Mucosa of rectum (tissue), 2 donors: ENCODE measurements at regions not wholly inside any gene's neighbourhood (a gene's known extent, or its start where the extent isn't known, plus 50 kb on each side); places are given as distances from the start of the nearest gene placed in this dataset.

Experiments
- H3K27ac ChIP-seq, 2 donors: one replicate each; pipeline ENCODE4 v1.7.0; 2013; ENCODE audit warnings: inconsistent platforms in 2 of 2, low read depth in 2 of 2, low read length in 2 of 2
- H3K27me3 ChIP-seq, 2 donors: one replicate each; pipeline ENCODE4 v1.7.0; 2013; ENCODE audit warnings: low read length in 2 of 2; ENCODE audit not compliant: control insufficient read depth in 2 of 2, insufficient read depth in 2 of 2
- H3K36me3 ChIP-seq, 2 donors: one replicate each; pipeline ENCODE4 v1.7.0; 2013; ENCODE audit warnings: low read length in 2 of 2; ENCODE audit not compliant: control insufficient read depth in 2 of 2, insufficient read depth in 2 of 2
- H3K4me1 ChIP-seq, 2 donors: one replicate each; pipeline ENCODE4 v1.7.0; 2013; ENCODE audit warnings: low read length in 2 of 2, mild to moderate bottlenecking in 1 of 2; ENCODE audit not compliant: control insufficient read depth in 2 of 2, insufficient read depth in 2 of 2
- H3K4me3 ChIP-seq, 2 donors: one replicate each; pipeline ENCODE4 v1.7.0; 2013; ENCODE audit warnings: low read length in 2 of 2
- H3K9ac ChIP-seq, 2 donors: one replicate each; pipeline ENCODE4 v1.7.0; 2013; ENCODE audit warnings: low read length in 2 of 2, low read depth in 1 of 2, mild to moderate bottlenecking in 1 of 2
- H3K9me3 ChIP-seq, 2 donors: one replicate each; pipeline ENCODE4 v1.7.0; 2013; ENCODE audit warnings: low read length in 2 of 2; ENCODE audit not compliant: control insufficient read depth in 2 of 2
- donor health status: healthy.
- donor health status: Normal muscosa, but diverticular disease.

GRCh38 chr1:230012093-230012393, 55.0 kb upstream of the GALNT2 start:
- H3K9ac ChIP-seq: no peak overlapping the region
- no peaks in the 10 kb centered on the region for H3K4me1 ChIP-seq
- no peaks in the 10 kb centered on the region for H3K9me3 ChIP-seq
- peaks cover 0 to 2% of the 10 kb centered on the region in 2 donors for H3K27me3 ChIP-seq
- no peaks in the 10 kb centered on the region for H3K36me3 ChIP-seq
- no peak overlapping the region for H3K27ac ChIP-seq
- H3K4me3 ChIP-seq: no peak overlapping the region

- Histone ChIP-seq H3K9me3 (no peaks in the 10 kb centered on the region), H3K27me3 (peaks cover 0 to 2% of the 10 kb centered on the region in 2 donors), H3K27ac (no peak overlapping the region), H3K36me3 (no peaks in the 10 kb centered on the region), H3K9ac (no peak overlapping the region), H3K4me3 (no peak overlapping the region), H3K4me1 (no peaks in the 10 kb centered on the region)
These were observed 54.3 kb upstream of the GALNT2 start for GRCh38 chr1:230012741-230013140.

GRCh38 chr1:230016159-230016558, 50.9 kb upstream of the GALNT2 start:
- Histone ChIP-seq H3K27ac (no peak overlapping the region), H3K4me1 (no peaks in the 10 kb centered on the region), H3K36me3 (no peaks in the 10 kb centered on the region), H3K9me3 (no peaks in the 10 kb centered on the region), H3K4me3 (no peak overlapping the region), H3K27me3 (peaks cover 0 to 2% of the 10 kb centered on the region in 2 donors), H3K9ac (no peak overlapping the region)
